ENCODE measurements at regions not wholly inside any gene's neighbourhood (a gene's known extent, or its start where the extent isn't known, plus 50 kb on each side); places are given as distances from the start of the nearest gene placed in this dataset.
"Not testable (repeated sequence)": the region's sequence is repeated elsewhere in the genome, so short reads cannot be mapped to it uniquely, and the experiment has no call there.

DNA sequence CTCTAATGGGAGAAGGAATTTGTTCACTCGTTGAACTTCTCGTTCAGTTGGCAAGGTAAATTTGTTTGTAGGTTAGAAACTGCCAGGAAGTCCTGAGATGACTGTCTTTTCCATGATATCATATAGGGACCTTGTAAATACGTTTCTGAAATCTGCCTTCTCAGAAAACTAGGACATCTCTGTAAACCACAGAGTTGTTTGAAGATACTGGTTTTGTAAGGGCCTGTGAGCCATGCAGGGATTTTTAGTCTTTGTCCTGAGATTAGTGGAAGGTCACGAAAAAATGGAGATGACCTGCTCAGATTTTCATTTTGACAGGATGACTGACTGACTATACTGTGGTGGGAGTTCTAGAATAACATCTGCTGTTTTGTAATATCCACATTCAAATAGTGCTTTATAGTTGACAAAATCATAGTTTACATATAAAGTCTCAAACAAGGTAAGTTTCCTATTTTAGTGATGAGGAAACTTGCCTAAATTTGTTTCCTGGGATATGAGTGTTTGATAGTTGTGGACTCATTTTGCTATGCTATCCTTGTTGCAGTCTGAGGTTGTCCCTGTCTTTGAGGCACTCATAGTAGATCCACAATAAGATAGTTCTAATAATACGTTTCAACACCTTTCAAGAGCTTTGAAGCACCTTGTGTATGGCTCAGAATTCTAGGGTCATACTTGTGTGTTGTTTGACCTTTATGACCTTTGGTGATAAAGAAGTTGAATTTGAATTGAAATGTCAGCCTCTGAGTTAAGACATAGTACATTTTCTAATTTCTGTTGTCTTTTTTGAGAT, 107.3 kb upstream of the PLGLB1 start:
- H3K27me3 ChIP-seq (ENCODE audit: insufficient read depth, low read length); H3K4me1 ChIP-seq (ENCODE audit: control insufficient read depth, insufficient read depth, low read length, unreplicated experiment); H3K27ac ChIP-seq (ENCODE audit: low read depth, low read length); H3K4me3 ChIP-seq (ENCODE audit: low read depth, low read length); H2AFZ ChIP-seq (ENCODE audit: low read length, unreplicated experiment); H3K36me3 ChIP-seq (ENCODE audit: insufficient read depth, low read length); H3K79me2 ChIP-seq (ENCODE audit: control insufficient read depth, insufficient read depth, low read length, unreplicated experiment): not testable (repeated sequence)

DNA sequence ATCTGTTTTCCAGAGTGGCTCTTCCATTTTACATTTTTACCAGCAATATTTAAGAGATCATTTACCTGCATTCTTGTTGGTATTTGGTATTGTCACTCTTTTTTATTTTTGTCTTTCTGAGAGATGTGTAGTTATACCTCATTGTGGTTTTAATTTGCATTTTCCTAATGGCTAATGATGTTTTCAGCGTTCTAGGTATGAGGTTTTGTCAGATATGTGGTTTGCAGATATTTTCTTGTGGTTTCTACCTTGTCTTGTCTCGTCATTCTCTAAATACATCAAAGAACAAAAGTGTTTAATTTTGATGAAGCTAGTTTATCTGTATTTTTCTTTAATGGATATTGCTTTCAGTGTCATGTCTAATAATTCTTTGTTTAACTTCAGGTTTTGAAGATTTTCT, 110.9 kb upstream of the PLGLB1 start:
- H3K27ac ChIP-seq (ENCODE audit: low read depth, low read length); H3K36me3 ChIP-seq (ENCODE audit: insufficient read depth, low read length); H2AFZ ChIP-seq (ENCODE audit: low read length, unreplicated experiment); H3K27me3 ChIP-seq (ENCODE audit: insufficient read depth, low read length); H3K4me3 ChIP-seq (ENCODE audit: low read depth, low read length); H3K4me1 ChIP-seq (ENCODE audit: control insufficient read depth, insufficient read depth, low read length, unreplicated experiment); H3K79me2 ChIP-seq (ENCODE audit: control insufficient read depth, insufficient read depth, low read length, unreplicated experiment): not testable (repeated sequence)

GRCh38 chr2:87151835-87152493, 130.3 kb upstream of the PLGLB1 start:
- H3K27me3 ChIP-seq (ENCODE audit: insufficient read depth, low read length); H3K4me1 ChIP-seq (ENCODE audit: control insufficient read depth, insufficient read depth, low read length, unreplicated experiment); H3K79me2 ChIP-seq (ENCODE audit: control insufficient read depth, insufficient read depth, low read length, unreplicated experiment); H2AFZ ChIP-seq (ENCODE audit: low read length, unreplicated experiment); H3K36me3 ChIP-seq (ENCODE audit: insufficient read depth, low read length); H3K4me3 ChIP-seq (ENCODE audit: low read depth, low read length); H3K27ac ChIP-seq (ENCODE audit: low read depth, low read length): not testable (repeated sequence)

GRCh38 chr2:87174454-87174853, 152.8 kb upstream of the PLGLB1 start:
- not testable (repeated sequence) for H3K4me3 ChIP-seq (ENCODE audit: low read depth, low read length); H3K36me3 ChIP-seq (ENCODE audit: insufficient read depth, low read length); H3K79me2 ChIP-seq (ENCODE audit: control insufficient read depth, insufficient read depth, low read length, unreplicated experiment); H2AFZ ChIP-seq (ENCODE audit: low read length, unreplicated experiment); H3K27ac ChIP-seq (ENCODE audit: low read depth, low read length); H3K4me1 ChIP-seq (ENCODE audit: control insufficient read depth, insufficient read depth, low read length, unreplicated experiment); H3K27me3 ChIP-seq (ENCODE audit: insufficient read depth, low read length)

- H3K36me3 ChIP-seq (ENCODE audit: insufficient read depth, low read length); H3K27me3 ChIP-seq (ENCODE audit: insufficient read depth, low read length); H3K27ac ChIP-seq (ENCODE audit: low read depth, low read length); H3K4me3 ChIP-seq (ENCODE audit: low read depth, low read length); H3K79me2 ChIP-seq (ENCODE audit: control insufficient read depth, insufficient read depth, low read length, unreplicated experiment); H3K4me1 ChIP-seq (ENCODE audit: control insufficient read depth, insufficient read depth, low read length, unreplicated experiment); H2AFZ ChIP-seq (ENCODE audit: low read length, unreplicated experiment): not testable (repeated sequence)
These were observed 161.7 kb upstream of the PLGLB1 start for GRCh38 chr2:87183373-87183772.

GRCh38 chr2:87184260-87184659, 162.6 kb upstream of the PLGLB1 start:
- not testable (repeated sequence) for H2AFZ ChIP-seq (ENCODE audit: low read length, unreplicated experiment); H3K36me3 ChIP-seq (ENCODE audit: insufficient read depth, low read length); H3K27ac ChIP-seq (ENCODE audit: low read depth, low read length); H3K27me3 ChIP-seq (ENCODE audit: insufficient read depth, low read length); H3K4me3 ChIP-seq (ENCODE audit: low read depth, low read length); H3K79me2 ChIP-seq (ENCODE audit: control insufficient read depth, insufficient read depth, low read length, unreplicated experiment); H3K4me1 ChIP-seq (ENCODE audit: control insufficient read depth, insufficient read depth, low read length, unreplicated experiment)

GRCh38 chr2:87189214-87189613, 167.6 kb upstream of the PLGLB1 start:
- H3K36me3 ChIP-seq (ENCODE audit: insufficient read depth, low read length); H3K4me3 ChIP-seq (ENCODE audit: low read depth, low read length); H3K79me2 ChIP-seq (ENCODE audit: control insufficient read depth, insufficient read depth, low read length, unreplicated experiment); H2AFZ ChIP-seq (ENCODE audit: low read length, unreplicated experiment); H3K27me3 ChIP-seq (ENCODE audit: insufficient read depth, low read length); H3K27ac ChIP-seq (ENCODE audit: low read depth, low read length); H3K4me1 ChIP-seq (ENCODE audit: control insufficient read depth, insufficient read depth, low read length, unreplicated experiment): not testable (repeated sequence)

GRCh38 chr2:87193336-87193735, 171.7 kb upstream of the PLGLB1 start:
- not testable (repeated sequence) for H2AFZ ChIP-seq (ENCODE audit: low read length, unreplicated experiment); H3K4me3 ChIP-seq (ENCODE audit: low read depth, low read length); H3K27me3 ChIP-seq (ENCODE audit: insufficient read depth, low read length); H3K79me2 ChIP-seq (ENCODE audit: control insufficient read depth, insufficient read depth, low read length, unreplicated experiment); H3K36me3 ChIP-seq (ENCODE audit: insufficient read depth, low read length); H3K27ac ChIP-seq (ENCODE audit: low read depth, low read length); H3K4me1 ChIP-seq (ENCODE audit: control insufficient read depth, insufficient read depth, low read length, unreplicated experiment)

DNA sequence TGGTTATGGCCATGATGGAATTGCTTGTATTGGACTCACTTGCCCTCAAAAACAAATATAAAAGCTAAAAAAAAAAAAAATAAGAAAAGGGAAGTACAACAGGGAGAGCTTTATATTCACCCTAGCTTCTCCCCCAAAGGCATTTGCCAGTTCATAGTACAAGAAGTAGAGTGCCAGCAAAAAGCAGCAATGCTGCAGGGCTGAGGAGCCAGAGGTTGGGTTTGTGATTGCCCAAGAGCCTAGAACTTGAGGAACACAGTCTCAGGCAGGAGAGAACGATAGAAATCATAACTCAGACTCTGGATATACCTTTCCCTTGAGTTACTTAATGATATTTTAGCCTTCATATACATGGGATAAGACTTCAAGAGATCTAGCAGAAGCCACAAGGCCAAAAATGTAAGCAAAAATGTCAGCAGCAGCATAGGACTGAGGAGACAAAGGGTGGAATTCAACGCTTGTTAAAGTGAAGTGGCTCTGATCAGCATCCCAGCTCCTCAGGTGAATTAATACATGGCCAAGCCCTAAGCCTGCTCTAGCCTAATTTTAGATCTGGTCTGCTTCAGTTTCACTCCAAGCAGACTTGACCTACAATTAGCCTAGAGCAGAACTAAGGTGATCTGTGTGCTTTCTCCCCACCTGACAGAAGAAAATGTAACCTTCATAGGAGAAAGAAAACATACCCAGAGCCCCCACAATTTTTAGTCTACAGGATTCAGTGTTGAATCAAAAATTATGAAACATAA, 172.8 kb upstream of the PLGLB1 start:
- H3K4me3 ChIP-seq (ENCODE audit: low read depth, low read length); H3K4me1 ChIP-seq (ENCODE audit: control insufficient read depth, insufficient read depth, low read length, unreplicated experiment); H2AFZ ChIP-seq (ENCODE audit: low read length, unreplicated experiment); H3K27me3 ChIP-seq (ENCODE audit: insufficient read depth, low read length); H3K79me2 ChIP-seq (ENCODE audit: control insufficient read depth, insufficient read depth, low read length, unreplicated experiment); H3K36me3 ChIP-seq (ENCODE audit: insufficient read depth, low read length); H3K27ac ChIP-seq (ENCODE audit: low read depth, low read length): not testable (repeated sequence)

DNA sequence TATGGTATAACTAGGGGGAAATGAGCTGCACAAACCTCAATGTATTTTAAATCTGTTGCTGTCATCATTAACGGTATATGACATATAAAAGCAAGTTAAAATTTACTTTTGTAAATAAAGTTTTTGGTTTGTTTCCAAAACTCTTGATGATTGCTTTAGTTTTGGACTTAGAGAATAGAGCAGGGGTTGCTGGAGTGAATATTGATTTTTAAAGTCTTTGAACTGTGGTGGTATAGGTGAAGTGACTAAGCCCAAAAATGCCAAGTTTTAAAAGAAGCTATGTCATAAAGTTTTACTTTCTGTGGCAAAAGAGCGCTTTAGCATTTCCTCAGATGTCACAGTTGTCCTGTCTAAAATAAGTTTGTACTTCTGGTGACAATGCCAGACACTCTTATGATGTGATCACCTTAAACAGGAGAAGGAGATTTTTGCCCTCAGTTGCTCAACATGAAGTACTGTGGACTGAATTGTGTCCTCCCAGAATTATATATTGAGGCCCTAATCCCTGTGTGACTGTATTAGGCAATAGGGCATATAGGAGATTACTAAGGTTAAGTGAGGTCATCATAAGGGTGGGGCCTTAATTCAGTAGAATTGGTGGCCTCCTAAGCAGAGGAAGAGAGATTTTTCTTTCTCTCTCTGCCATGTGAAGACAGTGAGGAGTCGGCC, 175.2 kb upstream of the PLGLB1 start:
- H3K79me2 ChIP-seq (ENCODE audit: control insufficient read depth, insufficient read depth, low read length, unreplicated experiment); H3K27ac ChIP-seq (ENCODE audit: low read depth, low read length); H3K4me1 ChIP-seq (ENCODE audit: control insufficient read depth, insufficient read depth, low read length, unreplicated experiment); H2AFZ ChIP-seq (ENCODE audit: low read length, unreplicated experiment); H3K36me3 ChIP-seq (ENCODE audit: insufficient read depth, low read length); H3K27me3 ChIP-seq (ENCODE audit: insufficient read depth, low read length); H3K4me3 ChIP-seq (ENCODE audit: low read depth, low read length): not testable (repeated sequence)

Measured in ACC112 (cell line).